ENCODE measurements at regions not wholly inside any gene's neighbourhood (a gene's known extent, or its start where the extent isn't known, plus 50 kb on each side); places are given as distances from the start of the nearest gene placed in this dataset.

GRCh38 chr7:41030673-41031072 lies 672.2 kb downstream of the INHBA start:
- no peak for TF ChIP-seq CTCF (conservative IDR thresholded peaks at IDR 0.05)
- Mint-ChIP-seq H3K4me1 (peaks cover 2% of the 10 kb centered on the region), H3K4me3 (no peak overlapping the region), H3K9me3 (no peaks in the 10 kb centered on the region), H3K27ac (no peak overlapping the region), H3K36me3 (ENCODE audit: low read depth) (no peaks in the 10 kb centered on the region), H3K27me3 (ENCODE audit: insufficient read depth) (no peaks in the 10 kb centered on the region)
- Histone ChIP-seq H3K9ac (ENCODE audit: extremely low read depth, low read length, poor library complexity, severe bottlenecking) (no peak overlapping the region), H3K9me3 (ENCODE audit: control insufficient read depth, low read length) (no peaks in the 10 kb centered on the region), H3K27me3 (ENCODE audit: control insufficient read depth, insufficient read depth, low read length, poor library complexity, severe bottlenecking) (no peaks in the 10 kb centered on the region), H3K36me3 (ENCODE audit: control insufficient read depth, insufficient read depth, low read length) (no peaks in the 10 kb centered on the region), H3K4me1 (ENCODE audit: control insufficient read depth, insufficient read depth, low read length) (peaks cover under 1% of the 10 kb centered on the region), H3K27ac (ENCODE audit: low read depth, low read length) (no peak overlapping the region), H3K4me3 (ENCODE audit: low read length) (no peak overlapping the region)
- DNase-seq: no peak
- 92 to 96% methylated on average over 5 of the region's 5 CpGs for WGBS, 2 experiments (ENCODE audit: insufficient coverage in 1 of 2, insufficient read length in 1 of 2)

- Mint-ChIP-seq H3K4me3 (no peak overlapping the region), H3K27ac (no peak overlapping the region)
- WGBS, 2 experiments (ENCODE audit: insufficient coverage in 1 of 2, insufficient read length in 1 of 2): 90 to 92% methylated on average over 4 to 5 of the region's 5 CpGs
These were observed 673.8 kb downstream of the INHBA start for GRCh38 chr7:41029072-41029499.

GRCh38 chr7:41028580-41028979 lies 674.3 kb downstream of the INHBA start:
- Histone ChIP-seq H3K9ac (ENCODE audit: extremely low read depth, low read length, poor library complexity, severe bottlenecking) (no peak overlapping the region), H3K4me1 (ENCODE audit: control insufficient read depth, insufficient read depth, low read length) (no peaks in the 10 kb centered on the region), H3K9me3 (ENCODE audit: control insufficient read depth, low read length) (no peaks in the 10 kb centered on the region), H3K27me3 (ENCODE audit: control insufficient read depth, insufficient read depth, low read length, poor library complexity, severe bottlenecking) (no peaks in the 10 kb centered on the region), H3K27ac (ENCODE audit: low read depth, low read length) (no peak overlapping the region), H3K36me3 (ENCODE audit: control insufficient read depth, insufficient read depth, low read length) (no peaks in the 10 kb centered on the region), H3K4me3 (ENCODE audit: low read length) (no peak overlapping the region)
- 85 to 88% methylated on average over 2 of the region's 2 CpGs for WGBS, 2 experiments (ENCODE audit: insufficient coverage in 1 of 2, insufficient read length in 1 of 2)
- Mint-ChIP-seq H3K27ac (no peak overlapping the region), H3K27me3 (ENCODE audit: insufficient read depth) (no peaks in the 10 kb centered on the region), H3K9me3 (no peaks in the 10 kb centered on the region), H3K36me3 (ENCODE audit: low read depth) (no peaks in the 10 kb centered on the region), H3K4me3 (no peak overlapping the region), H3K4me1 (no peaks in the 10 kb centered on the region)
- TF ChIP-seq CTCF (conservative IDR thresholded peaks at IDR 0.05): no peak
- no peak for DNase-seq

More at GRCh38 chr7:41029072-41029499, 673.8 kb downstream of the INHBA start:
- no peak for TF ChIP-seq CTCF (conservative IDR thresholded peaks at IDR 0.05)
- no peaks in the 10 kb centered on the region for H3K9me3 ChIP-seq (ENCODE audit: control insufficient read depth, low read length)
- Mint-ChIP-seq H3K27me3 (ENCODE audit: insufficient read depth) (no peaks in the 10 kb centered on the region), H3K4me1 (no peaks in the 10 kb centered on the region), H3K9me3 (no peaks in the 10 kb centered on the region), H3K36me3 (ENCODE audit: low read depth) (no peaks in the 10 kb centered on the region)
- H3K4me3 ChIP-seq (ENCODE audit: low read length): no peak overlapping the region
- no peaks in the 10 kb centered on the region for H3K27me3 ChIP-seq (ENCODE audit: control insufficient read depth, insufficient read depth, low read length, poor library complexity, severe bottlenecking)
- H3K4me1 ChIP-seq (ENCODE audit: control insufficient read depth, insufficient read depth, low read length): no peaks in the 10 kb centered on the region
- no peak overlapping the region for H3K9ac ChIP-seq (ENCODE audit: extremely low read depth, low read length, poor library complexity, severe bottlenecking)
- H3K27ac ChIP-seq (ENCODE audit: low read depth, low read length): no peak overlapping the region
- no peak for DNase-seq
- no peaks in the 10 kb centered on the region for H3K36me3 ChIP-seq (ENCODE audit: control insufficient read depth, insufficient read depth, low read length)
